Body of pancreas (tissue), 4 donors: ENCODE measurements at regions not wholly inside any gene's neighbourhood (a gene's known extent, or its start where the extent isn't known, plus 50 kb on each side); places are given as distances from the start of the nearest gene placed in this dataset.

Source experiments
- CTCF ChIP-seq, 7 experiments: fragments of 450-650 bp in 4 of 7; fragments of 200-600 bp in 3 of 7; sonication (generic) in 3 of 7; IDR thresholded peaks; one replicate each; pipeline ENCODE4 v1.5.1; 2016 to 2019; ENCODE audit warnings: antibody characterized with exemption in 7 of 7
- POLR2A ChIP-seq, 3 donors: fragments of 450-650 bp; IDR thresholded peaks; one replicate each; pipeline ENCODE4 v1.6.1; 2016; ENCODE audit warnings: antibody characterized with exemption in 3 of 3, mild to moderate bottlenecking in 2 of 3

DNA sequence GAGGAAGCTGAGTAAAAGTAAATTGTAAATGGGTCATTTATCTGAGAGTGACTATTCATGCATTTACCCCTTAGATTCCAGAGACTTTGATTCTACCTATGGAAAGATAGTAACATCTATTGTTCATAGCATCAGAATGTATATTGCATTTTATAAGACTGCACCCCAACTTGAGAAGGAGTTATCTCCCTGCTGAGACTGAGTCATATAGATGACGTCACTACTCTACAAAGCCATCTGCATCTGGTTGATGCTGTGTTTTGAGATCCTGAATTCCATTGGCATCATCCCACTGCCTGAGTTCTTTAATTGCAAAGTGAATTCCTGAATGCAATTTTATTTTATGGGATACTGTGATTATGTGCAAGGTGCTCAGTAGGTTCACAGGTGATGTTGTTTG is 444.0 kb upstream of the SLC35B3 start:
- no peak for TF ChIP-seq CTCF (IDR thresholded peaks at IDR 0.05)
- no peak for TF ChIP-seq POLR2A (IDR thresholded peaks at IDR 0.05)
